Epithelial cell of esophagus (primary cell): ENCODE measurements at regions not wholly inside any gene's neighbourhood (a gene's known extent, or its start where the extent isn't known, plus 50 kb on each side); places are given as distances from the start of the nearest gene placed in this dataset.
"Not testable (repeated sequence)": the region's sequence is repeated elsewhere in the genome, so short reads cannot be mapped to it uniquely, and the experiment has no call there.

Source experiments
- DNase-seq: peaks from one replicate; pipeline ENCODE4 v3.0.0; 2010; ENCODE audit warnings: low read depth
- H3K4me3 ChIP-seq: 2 replicates; pipeline ENCODE4 v1.5.1; 2011; ENCODE audit warnings: mild to moderate bottlenecking, low read length, control low read depth
- CTCF ChIP-seq: IDR thresholded peaks from 2 replicates; pipeline ENCODE4 v1.5.1; 2011; ENCODE audit warnings: low read depth, mild to moderate bottlenecking, low read length, control low read depth, inconsistent platforms; ENCODE audit not compliant: insufficient read depth; ENCODE audit errors: missing control alignments

GRCh38 chr3:40689837-40690236 lies 165.1 kb downstream of the ZNF621 start:
- no peak for TF ChIP-seq CTCF
- no peak overlapping the region for H3K4me3 ChIP-seq
- DNase-seq: no peak

GRCh38 chr3:40690749-40691451 lies 166.1 kb downstream of the ZNF621 start:
- DNase-seq: no peak
- H3K4me3 ChIP-seq: no peak overlapping the region
- TF ChIP-seq CTCF: no peak

GRCh38 chr3:40691452-40691861 lies 166.7 kb downstream of the ZNF621 start:
- TF ChIP-seq CTCF: no peak
- H3K4me3 ChIP-seq: no peak overlapping the region
- DNase-seq: no peak

GRCh38 chr3:40695848-40696247 lies 171.1 kb downstream of the ZNF621 start:
- no peak for DNase-seq
- no peak overlapping the region for H3K4me3 ChIP-seq
- no peak for TF ChIP-seq CTCF

GRCh38 chr3:40698611-40699010 lies 173.9 kb downstream of the ZNF621 start:
- not testable (repeated sequence) for H3K4me3 ChIP-seq, DNase-seq

- no peak overlapping the region for H3K4me3 ChIP-seq
- no peak for TF ChIP-seq CTCF
- DNase-seq: no peak
Measured at GRCh38 chr3:40701016-40701588, 176.3 kb downstream of the ZNF621 start.

- no peak for TF ChIP-seq CTCF
- no peak overlapping the region for H3K4me3 ChIP-seq
- no peak for DNase-seq
Measured at GRCh38 chr3:40704224-40704623, 179.5 kb downstream of the ZNF621 start.
